Osteocyte (in vitro differentiated cells): ENCODE measurements at regions not wholly inside any gene's neighbourhood (a gene's known extent, or its start where the extent isn't known, plus 50 kb on each side); places are given as distances from the start of the nearest gene placed in this dataset.

Experiments
- DNase-seq: peaks from one replicate; pipeline ENCODE4 v3.0.0; 2021; ENCODE audit warnings: mixed read lengths; ENCODE audit not compliant: unreplicated experiment; ENCODE audit errors: extremely low spot score
- H3K27ac Mint-ChIP-seq: one replicate; pipeline ENCODE4 v1.8.0; 2021; ENCODE audit warnings: mild to moderate bottlenecking, mixed read lengths; ENCODE audit not compliant: unreplicated experiment
- H3K27me3 Mint-ChIP-seq: one replicate; pipeline ENCODE4 v1.8.0; 2021; ENCODE audit warnings: mixed read lengths; ENCODE audit not compliant: unreplicated experiment
- H3K36me3 Mint-ChIP-seq: one replicate; pipeline ENCODE4 v1.8.0; 2021; ENCODE audit warnings: mixed read lengths; ENCODE audit not compliant: unreplicated experiment
- H3K4me1 Mint-ChIP-seq: one replicate; pipeline ENCODE4 v1.8.0; 2021; ENCODE audit warnings: mixed read lengths; ENCODE audit not compliant: unreplicated experiment
- H3K4me3 Mint-ChIP-seq: one replicate; pipeline ENCODE4 v1.8.0; 2021; ENCODE audit warnings: mild to moderate bottlenecking, moderate library complexity, mixed read lengths; ENCODE audit not compliant: unreplicated experiment
- H3K9me3 Mint-ChIP-seq: one replicate; pipeline ENCODE4 v1.8.0; 2021; ENCODE audit warnings: mixed read lengths; ENCODE audit not compliant: unreplicated experiment
- TF ChIP-seq, protein P1 (sequence below): fragments of 200-600 bp; sonication (generic); IDR thresholded peaks from 2 replicates; pipeline ENCODE4 v1.5.0; 2021; ENCODE audit warnings: antibody characterized with exemption, mild to moderate bottlenecking, moderate library complexity

DNA sequence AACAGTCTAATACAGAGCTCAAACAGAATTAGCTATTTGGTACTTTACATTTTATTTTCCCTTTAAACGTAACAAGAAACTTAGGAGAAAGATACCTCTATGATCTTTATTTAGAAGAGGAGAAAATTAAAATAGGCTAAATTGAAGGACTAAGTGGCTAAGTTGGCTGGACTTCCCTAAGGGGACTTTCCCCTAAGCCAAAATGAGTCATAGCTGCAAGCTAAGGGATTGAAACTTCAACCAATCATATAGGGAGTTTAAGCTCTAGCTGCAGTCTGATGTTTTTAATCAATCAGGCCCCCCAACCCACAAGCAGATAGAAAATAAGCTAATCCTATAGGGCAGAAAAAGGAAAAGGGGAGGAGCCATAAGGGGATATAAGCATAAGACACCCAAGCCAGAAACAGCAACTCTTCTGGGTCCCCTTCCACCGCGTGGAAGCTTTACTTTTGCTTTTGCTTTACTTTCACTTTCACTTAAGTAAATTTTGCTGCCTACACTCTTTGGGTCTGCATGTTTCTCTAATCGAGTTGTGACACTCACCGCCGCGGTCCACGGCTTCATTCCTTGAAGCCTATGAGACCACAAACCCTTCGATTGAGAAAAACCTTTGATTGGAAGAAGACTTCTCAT, 1108.5 kb upstream of the EPHA6 start:
- Mint-ChIP-seq H3K27ac (no peak overlapping the region), H3K27me3 (no peaks in the 10 kb centered on the region), H3K9me3 (peaks cover 9% of the 10 kb centered on the region), H3K4me3 (no peak overlapping the region), H3K4me1 (no peaks in the 10 kb centered on the region), H3K36me3 (no peaks in the 10 kb centered on the region)
- TF ChIP-seq, protein P1, sequence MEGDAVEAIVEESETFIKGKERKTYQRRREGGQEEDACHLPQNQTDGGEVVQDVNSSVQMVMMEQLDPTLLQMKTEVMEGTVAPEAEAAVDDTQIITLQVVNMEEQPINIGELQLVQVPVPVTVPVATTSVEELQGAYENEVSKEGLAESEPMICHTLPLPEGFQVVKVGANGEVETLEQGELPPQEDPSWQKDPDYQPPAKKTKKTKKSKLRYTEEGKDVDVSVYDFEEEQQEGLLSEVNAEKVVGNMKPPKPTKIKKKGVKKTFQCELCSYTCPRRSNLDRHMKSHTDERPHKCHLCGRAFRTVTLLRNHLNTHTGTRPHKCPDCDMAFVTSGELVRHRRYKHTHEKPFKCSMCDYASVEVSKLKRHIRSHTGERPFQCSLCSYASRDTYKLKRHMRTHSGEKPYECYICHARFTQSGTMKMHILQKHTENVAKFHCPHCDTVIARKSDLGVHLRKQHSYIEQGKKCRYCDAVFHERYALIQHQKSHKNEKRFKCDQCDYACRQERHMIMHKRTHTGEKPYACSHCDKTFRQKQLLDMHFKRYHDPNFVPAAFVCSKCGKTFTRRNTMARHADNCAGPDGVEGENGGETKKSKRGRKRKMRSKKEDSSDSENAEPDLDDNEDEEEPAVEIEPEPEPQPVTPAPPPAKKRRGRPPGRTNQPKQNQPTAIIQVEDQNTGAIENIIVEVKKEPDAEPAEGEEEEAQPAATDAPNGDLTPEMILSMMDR = no peak
- no peak for DNase-seq

DNA sequence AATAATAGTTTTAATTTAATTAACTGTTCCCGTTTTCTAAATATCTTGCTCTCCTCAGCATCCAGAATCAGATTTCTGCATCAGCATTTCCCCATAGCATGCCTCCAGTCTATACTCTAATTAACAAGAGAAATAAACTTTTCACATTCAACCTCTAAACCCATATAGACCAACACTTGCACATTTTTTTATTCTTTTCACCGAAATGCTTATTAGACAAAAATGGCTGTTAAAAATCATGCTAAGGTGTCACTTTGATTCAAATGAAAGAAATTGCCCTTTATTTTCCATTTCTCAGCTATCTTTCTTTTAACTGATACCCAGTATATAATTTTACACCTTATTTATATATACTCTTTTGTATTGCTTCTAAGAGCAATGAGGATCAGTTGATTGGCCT, 1107.1 kb upstream of the EPHA6 start:
- Mint-ChIP-seq H3K9me3 (peaks cover 9% of the 10 kb centered on the region), H3K27me3 (no peaks in the 10 kb centered on the region), H3K27ac (no peak overlapping the region), H3K4me1 (no peaks in the 10 kb centered on the region), H3K36me3 (no peaks in the 10 kb centered on the region), H3K4me3 (no peak overlapping the region)
- TF ChIP-seq, protein P1 = no peak
- DNase-seq = no peak

DNA sequence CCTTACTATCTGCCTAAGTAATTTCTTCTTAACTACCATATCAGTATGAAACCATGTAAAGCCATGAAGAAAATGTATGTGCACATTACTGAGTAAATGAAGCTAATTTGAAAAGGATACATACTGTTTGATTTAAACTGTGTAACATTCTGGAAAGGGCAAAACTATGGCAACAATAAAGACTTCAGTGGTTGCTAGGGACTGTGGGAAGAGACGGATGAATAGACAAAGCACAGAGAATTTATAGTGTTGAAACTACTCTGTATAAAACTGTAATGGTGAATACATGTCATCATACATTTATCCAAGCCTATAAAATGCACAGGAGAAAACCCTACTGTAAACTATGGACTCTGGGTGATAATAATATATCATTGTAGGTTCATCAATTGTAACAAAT, 1103.7 kb upstream of the EPHA6 start:
- Mint-ChIP-seq H3K4me3 (no peak overlapping the region), H3K27ac (no peak overlapping the region), H3K4me1 (no peaks in the 10 kb centered on the region), H3K36me3 (no peaks in the 10 kb centered on the region), H3K9me3 (peaks cover 5% of the 10 kb centered on the region), H3K27me3 (no peaks in the 10 kb centered on the region)
- TF ChIP-seq, protein P1 = no peak
- no peak for DNase-seq

DNA sequence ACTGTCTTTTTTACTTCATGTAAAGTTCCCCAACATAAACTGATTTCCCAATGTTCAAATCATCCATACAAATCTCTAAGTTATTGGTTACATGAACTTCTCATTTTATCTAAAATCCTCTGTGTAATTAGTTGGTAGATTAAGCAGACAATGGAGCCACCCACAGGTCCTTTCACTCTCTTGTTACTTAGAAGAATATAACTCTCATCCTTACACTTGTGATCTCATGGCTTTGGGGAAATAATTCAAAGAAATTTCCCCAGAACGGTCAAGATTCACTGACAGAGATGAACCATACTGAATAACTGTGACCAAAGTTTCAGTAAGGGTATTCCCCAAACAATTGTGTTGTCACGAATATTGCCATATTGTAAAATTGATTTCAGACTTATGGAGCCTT, 1102.6 kb upstream of the EPHA6 start:
- Mint-ChIP-seq H3K27ac (no peak overlapping the region), H3K4me3 (no peak overlapping the region), H3K9me3 (peaks cover 5% of the 10 kb centered on the region), H3K4me1 (no peaks in the 10 kb centered on the region), H3K36me3 (no peaks in the 10 kb centered on the region), H3K27me3 (peaks cover 2% of the 10 kb centered on the region)
- DNase-seq = no peak
- TF ChIP-seq, protein P1 = peak; percentile 14

DNA sequence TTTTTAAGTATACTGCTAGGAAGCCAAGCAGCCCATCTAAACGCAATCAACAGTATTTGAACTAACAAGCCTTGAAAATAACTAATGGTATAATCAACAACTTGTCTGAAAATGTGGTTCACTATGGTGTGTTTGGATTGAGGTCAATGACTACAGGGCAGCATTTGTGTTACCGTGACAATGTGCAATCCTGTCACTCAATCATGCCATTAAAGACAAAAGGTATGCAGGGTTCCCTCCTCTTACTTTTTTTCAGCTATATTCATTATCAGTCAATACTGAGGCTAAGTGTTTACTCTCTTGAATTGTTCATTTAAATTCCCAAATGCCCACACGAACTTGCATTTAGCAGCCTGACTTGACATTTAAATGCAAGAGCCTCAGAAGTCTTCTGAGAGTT, 1099.3 kb upstream of the EPHA6 start:
- Mint-ChIP-seq H3K27me3 (peaks cover 2% of the 10 kb centered on the region), H3K9me3 (no peaks in the 10 kb centered on the region), H3K27ac (no peak overlapping the region), H3K36me3 (no peaks in the 10 kb centered on the region), H3K4me3 (no peak overlapping the region), H3K4me1 (no peaks in the 10 kb centered on the region)
- TF ChIP-seq, protein P1 = no peak
- DNase-seq = no peak
